ENCODE measurements at regions not wholly inside any gene's neighbourhood (a gene's known extent, or its start where the extent isn't known, plus 50 kb on each side); places are given as distances from the start of the nearest gene placed in this dataset.

DNA sequence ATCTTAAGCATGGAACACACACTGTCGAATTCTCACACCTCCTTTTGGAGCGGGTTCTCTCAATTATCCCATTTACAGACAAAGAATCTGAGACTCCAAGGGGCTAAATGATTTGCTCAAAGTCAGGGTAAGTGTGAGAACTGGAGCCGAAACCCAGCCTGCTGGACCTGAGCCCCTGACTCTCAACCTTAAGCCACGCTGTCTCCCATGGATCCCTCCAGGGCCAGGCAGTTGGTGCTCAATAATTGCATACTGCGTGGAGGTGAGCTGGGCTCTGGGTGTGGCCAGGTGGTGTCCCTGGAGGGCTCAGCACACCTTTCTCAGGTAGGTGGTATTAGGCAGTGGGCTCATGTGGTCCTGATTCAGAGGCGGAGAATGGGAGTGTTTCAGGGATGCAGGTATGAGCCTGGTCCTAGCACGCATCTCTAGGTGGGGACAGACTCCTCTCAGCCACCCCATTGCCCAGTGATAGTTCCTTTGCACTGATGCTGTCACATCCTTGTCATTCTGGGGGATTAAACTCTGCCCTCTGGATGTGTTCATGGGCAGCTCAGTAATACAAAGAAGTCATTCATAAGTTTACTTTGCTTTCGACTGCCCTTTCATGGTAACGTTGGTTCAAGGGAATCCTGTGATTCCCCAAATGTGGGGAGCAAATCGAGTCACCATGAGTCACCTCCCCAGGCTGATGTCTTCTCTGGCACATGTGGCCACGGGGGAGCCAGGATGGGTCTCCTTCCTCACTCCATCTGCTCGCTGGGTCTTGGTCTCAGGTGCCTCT is 399.5 kb upstream of the TNRC6C start:
- TF ChIP-seq CTCF (IDR thresholded peaks at IDR 0.05) (no peak), POLR2A (IDR thresholded peaks at IDR 0.05) (no peak)
